Subcutaneous abdominal adipose tissue (tissue), 5 donors: ENCODE measurements at regions not wholly inside any gene's neighbourhood (a gene's known extent, or its start where the extent isn't known, plus 50 kb on each side); places are given as distances from the start of the nearest gene placed in this dataset.

Source experiments
- H3K27ac ChIP-seq: one replicate; pipeline ENCODE4 v1.7.0; 2013; ENCODE audit warnings: low read depth, mild to moderate bottlenecking, inconsistent platforms, low read length, moderate library complexity
- H3K27me3 ChIP-seq, 5 donors: one replicate each; pipeline ENCODE4 v1.7.0; 2013; ENCODE audit warnings: low read length in 5 of 5, inconsistent platforms in 1 of 5; ENCODE audit not compliant: control insufficient read depth in 5 of 5, insufficient read depth in 4 of 5
- H3K36me3 ChIP-seq, 5 donors: one replicate each; pipeline ENCODE4 v1.7.0; 2013; ENCODE audit warnings: low read length in 5 of 5; ENCODE audit not compliant: control insufficient read depth in 5 of 5, insufficient read depth in 5 of 5
- H3K4me1 ChIP-seq, 5 donors: one replicate each; pipeline ENCODE4 v1.7.0; 2013; ENCODE audit warnings: low read length in 5 of 5, mild to moderate bottlenecking in 3 of 5, moderate library complexity in 1 of 5; ENCODE audit not compliant: control insufficient read depth in 5 of 5, insufficient read depth in 5 of 5
- H3K4me3 ChIP-seq, 5 donors: one replicate each; pipeline ENCODE4 v1.7.0; 2013; ENCODE audit warnings: low read length in 5 of 5, low read depth in 1 of 5
- H3K9ac ChIP-seq, 5 donors: one replicate each; pipeline ENCODE4 v1.7.0; 2013; ENCODE audit warnings: low read length in 5 of 5, mild to moderate bottlenecking in 4 of 5, moderate library complexity in 3 of 5
- H3K9me3 ChIP-seq, 5 donors: one replicate each; pipeline ENCODE4 v1.7.0; 2013; ENCODE audit warnings: low read length in 5 of 5; ENCODE audit not compliant: control insufficient read depth in 5 of 5
- donor health status: healthy.
- donor health status: healthy.
- donor health status: healthy.
- donor health status: healthy.
- donor health status: healthy.

- H3K27ac ChIP-seq, result no peak overlapping the region
- H3K4me3 ChIP-seq, result no peak overlapping the region
- peaks cover 0 to 6% (median 0%) of the 10 kb centered on the region in 5 donors for H3K4me1 ChIP-seq
- no peaks in the 10 kb centered on the region for H3K36me3 ChIP-seq
- no peak overlapping the region for H3K9ac ChIP-seq
- no peaks in the 10 kb centered on the region for H3K27me3 ChIP-seq
- H3K9me3 ChIP-seq, result peaks cover 0 to 4% (median 0%) of the 10 kb centered on the region in 5 donors
Measured at GRCh38 chr5:118778941-118779340, 209.4 kb downstream of the DTWD2 start.

GRCh38 chr5:118777189-118777736 lies 211.1 kb downstream of the DTWD2 start:
- H3K9me3 ChIP-seq, result peaks cover 0 to 4% (median 0%) of the 10 kb centered on the region in 5 donors
- H3K27me3 ChIP-seq, result no peaks in the 10 kb centered on the region
- no peaks in the 10 kb centered on the region for H3K36me3 ChIP-seq
- H3K27ac ChIP-seq, result no peak overlapping the region
- no peak overlapping the region for H3K9ac ChIP-seq
- no peak overlapping the region for H3K4me3 ChIP-seq
- peaks cover 0 to 6% (median 0%) of the 10 kb centered on the region in 5 donors for H3K4me1 ChIP-seq

GRCh38 chr5:118776755-118777154 lies 211.6 kb downstream of the DTWD2 start:
- peaks cover 0 to 6% (median 0%) of the 10 kb centered on the region in 5 donors for H3K4me1 ChIP-seq
- no peaks in the 10 kb centered on the region for H3K36me3 ChIP-seq
- no peak overlapping the region for H3K27ac ChIP-seq
- H3K4me3 ChIP-seq, result no peak overlapping the region
- H3K9me3 ChIP-seq, result no peaks in the 10 kb centered on the region
- no peak overlapping the region for H3K9ac ChIP-seq
- H3K27me3 ChIP-seq, result no peaks in the 10 kb centered on the region

GRCh38 chr5:118775790-118776499 lies 212.4 kb downstream of the DTWD2 start:
- no peaks in the 10 kb centered on the region for H3K27me3 ChIP-seq
- H3K27ac ChIP-seq, result no peak overlapping the region
- no peaks in the 10 kb centered on the region for H3K9me3 ChIP-seq
- no peak overlapping the region for H3K9ac ChIP-seq
- H3K36me3 ChIP-seq, result no peaks in the 10 kb centered on the region
- peaks cover 0 to 6% (median 0%) of the 10 kb centered on the region in 5 donors for H3K4me1 ChIP-seq
- H3K4me3 ChIP-seq, result no peak overlapping the region

GRCh38 chr5:118768607-118769175 lies 219.7 kb downstream of the DTWD2 start:
- Histone ChIP-seq H3K4me1 (no peaks in the 10 kb centered on the region), H3K27ac (no peak overlapping the region), H3K4me3 (no peak overlapping the region), H3K36me3 (no peaks in the 10 kb centered on the region), H3K27me3 (no peaks in the 10 kb centered on the region), H3K9me3 (peaks cover 0 to 5% (median 0%) of the 10 kb centered on the region in 5 donors), H3K9ac (no peak overlapping the region)

- H3K27ac ChIP-seq, result no peak overlapping the region
- no peaks in the 10 kb centered on the region for H3K36me3 ChIP-seq
- H3K9ac ChIP-seq, result no peak overlapping the region
- H3K4me3 ChIP-seq, result no peak overlapping the region
- H3K27me3 ChIP-seq, result no peaks in the 10 kb centered on the region
- H3K9me3 ChIP-seq, result peaks cover 0 to 1% (median 0%) of the 10 kb centered on the region in 5 donors
- H3K4me1 ChIP-seq, result no peaks in the 10 kb centered on the region
Measured at GRCh38 chr5:118762291-118762690, 226.1 kb downstream of the DTWD2 start.

- no peaks in the 10 kb centered on the region for H3K27me3 ChIP-seq
- no peaks in the 10 kb centered on the region for H3K9me3 ChIP-seq
- H3K27ac ChIP-seq, result no peak overlapping the region
- no peaks in the 10 kb centered on the region for H3K4me1 ChIP-seq
- no peak overlapping the region for H3K4me3 ChIP-seq
- no peak overlapping the region for H3K9ac ChIP-seq
- H3K36me3 ChIP-seq, result no peaks in the 10 kb centered on the region
Measured at GRCh38 chr5:118761814-118762213, 226.5 kb downstream of the DTWD2 start.

GRCh38 chr5:118752969-118753368 lies 235.4 kb downstream of the DTWD2 start:
- Histone ChIP-seq H3K9me3 (no peaks in the 10 kb centered on the region), H3K27ac (no peak overlapping the region), H3K36me3 (no peaks in the 10 kb centered on the region), H3K4me3 (no peak overlapping the region), H3K9ac (no peak overlapping the region), H3K27me3 (no peaks in the 10 kb centered on the region), H3K4me1 (no peaks in the 10 kb centered on the region)

GRCh38 chr5:118736396-118736795 lies 252.0 kb downstream of the DTWD2 start:
- no peak overlapping the region for H3K9ac ChIP-seq
- no peak overlapping the region for H3K4me3 ChIP-seq
- H3K27me3 ChIP-seq, result no peaks in the 10 kb centered on the region
- H3K27ac ChIP-seq, result no peak overlapping the region
- no peaks in the 10 kb centered on the region for H3K36me3 ChIP-seq
- no peaks in the 10 kb centered on the region for H3K9me3 ChIP-seq
- no peaks in the 10 kb centered on the region for H3K4me1 ChIP-seq

GRCh38 chr5:118733394-118733793 lies 255.0 kb downstream of the DTWD2 start:
- Histone ChIP-seq H3K36me3 (no peaks in the 10 kb centered on the region), H3K27ac (no peak overlapping the region), H3K4me1 (no peaks in the 10 kb centered on the region), H3K27me3 (no peaks in the 10 kb centered on the region), H3K9me3 (peaks cover 0 to 3% (median 0%) of the 10 kb centered on the region in 5 donors), H3K4me3 (no peak overlapping the region), H3K9ac (no peak overlapping the region)
